Caco-2 (cell line): ENCODE measurements at regions not wholly inside any gene's neighbourhood (a gene's known extent, or its start where the extent isn't known, plus 50 kb on each side); places are given as distances from the start of the nearest gene placed in this dataset.
"Not testable (repeated sequence)": the region's sequence is repeated elsewhere in the genome, so short reads cannot be mapped to it uniquely, and the experiment has no call there.

Experiments used
- BruUV-seq: library from RNA; stranded (reverse); fragments of 400-500 nt; replicated peaks from 2 replicates; lab custom pipeline; 2021; lab: Mats Ljungman, UMichigan
- CTCF ChIA-PET: fragments of 300-600 bp; sonication (Branson Sonifier 250); formaldehyde crosslinking; loops from one replicate; lab custom pipeline; 2022; ENCODE audit warnings: antibody characterized with exemption; lab: Charles Lee
- POLR2A ChIA-PET: fragments of 300-600 bp; sonication (Branson Sonifier 250); formaldehyde crosslinking; loops from one replicate; lab custom pipeline; 2022; ENCODE audit warnings: antibody characterized with exemption; lab: Charles Lee
- DNase-seq, 2 experiments: peaks; one replicate each; pipeline versions ENCODE4 v3.0.0 to v3.0.0-alpha.2; 2020 to 2022
- H3K27me3 ChIP-seq: replicated peaks from 2 replicates; pipeline ENCODE4 v1.6.0; 2011; ENCODE audit warnings: low read length; ENCODE audit not compliant: control insufficient read depth, insufficient read depth
- H3K36me3 ChIP-seq: 2 replicates; pipeline ENCODE4 v1.5.1; 2011; ENCODE audit warnings: low read length; ENCODE audit not compliant: control insufficient read depth, insufficient read depth
- H3K4me1 ChIP-seq: fragments of 250-450 bp; sonication (Bioruptor Pico); 2 replicates; pipeline ENCODE4 v1.5.1; 2020; ENCODE audit warnings: mild to moderate bottlenecking
- H3K4me3 ChIP-seq: 2 replicates; pipeline ENCODE4 v1.5.1; 2011; ENCODE audit warnings: low read depth, mild to moderate bottlenecking, control low read depth, low read length
- H3K9me3 ChIP-seq: fragments of 250-450 bp; sonication (Bioruptor Pico); 2 replicates; pipeline ENCODE4 v1.5.1; 2020; ENCODE audit warnings: mild to moderate bottlenecking, moderate library complexity
- H3K27ac Mint-ChIP-seq: one replicate; pipeline ENCODE4 v1.8.0; 2022; ENCODE audit warnings: mixed read lengths; ENCODE audit not compliant: unreplicated experiment
- H3K27me3 Mint-ChIP-seq: one replicate; pipeline ENCODE4 v1.8.0; 2022; ENCODE audit warnings: mixed read lengths; ENCODE audit not compliant: insufficient read depth, unreplicated experiment
- H3K36me3 Mint-ChIP-seq: one replicate; pipeline ENCODE4 v1.8.0; 2022; ENCODE audit warnings: mild to moderate bottlenecking, mixed read lengths; ENCODE audit not compliant: insufficient read depth, unreplicated experiment
- H3K4me1 Mint-ChIP-seq: one replicate; pipeline ENCODE4 v1.8.0; 2022; ENCODE audit warnings: low read depth, mixed read lengths; ENCODE audit not compliant: unreplicated experiment
- H3K4me3 Mint-ChIP-seq: one replicate; pipeline ENCODE4 v1.8.0; 2022; ENCODE audit warnings: mild to moderate bottlenecking, moderate library complexity, mixed read lengths; ENCODE audit not compliant: unreplicated experiment
- H3K9me3 Mint-ChIP-seq: one replicate; pipeline ENCODE4 v1.8.0; 2022; ENCODE audit warnings: mixed read lengths; ENCODE audit not compliant: unreplicated experiment
- CTCF ChIP-seq, 2 experiments: fragments of 200-600 bp in 1 of 2; IDR thresholded peaks; 1 replicate in 1 of 2; 2 replicates in 1 of 2; pipeline versions ENCODE4 v1.5.1 to v1.8.0; 2011 to 2022; ENCODE audit warnings: antibody characterized with exemption in 1 of 2, control low read depth in 1 of 2, inconsistent platforms in 1 of 2, low read depth in 1 of 2, low read length in 1 of 2, mild to moderate bottlenecking in 1 of 2, moderate library complexity in 1 of 2; ENCODE audit not compliant: insufficient read depth in 1 of 2, severe bottlenecking in 1 of 2, unreplicated experiment in 1 of 2
- intact Hi-C: fragments of 100-400 bp; cut with micrococcal nuclease; formaldehyde crosslinking; loops from one replicate; pipeline ENCODE4 v1.10.0; 2022; ENCODE audit not compliant: unreplicated experiment

GRCh38 chr2:65931056-65931455, 498.7 kb upstream of the SPRED2 start:
- no peaks in the 10 kb centered on the region for H3K9me3 Mint-ChIP-seq
- no peak overlapping the region for H3K27ac Mint-ChIP-seq
- intact Hi-C loops, result no loop called here
- H3K4me1 Mint-ChIP-seq, result no peaks in the 10 kb centered on the region
- BruUV-seq, result no TSS peak
- H3K27me3 ChIP-seq, result peaks cover 1% of the 10 kb centered on the region; the same call in 1 of the 2 replicates
- H3K36me3 Mint-ChIP-seq, result no peaks in the 10 kb centered on the region
- no peaks in the 10 kb centered on the region for H3K9me3 ChIP-seq
- no peaks in the 10 kb centered on the region for H3K4me1 ChIP-seq
- no peak for DNase-seq
- CTCF ChIA-PET, result no interaction called here
- no peak overlapping the region for H3K4me3 Mint-ChIP-seq
- POLR2A ChIA-PET, result no interaction called here
- no peaks in the 10 kb centered on the region for H3K36me3 ChIP-seq
- no peak overlapping the region for H3K4me3 ChIP-seq
- TF ChIP-seq CTCF (IDR thresholded peaks at IDR 0.05; ENCODE audit: insufficient read depth in 1 of 2, low read depth in 1 of 2, low read length in 1 of 2, severe bottlenecking in 1 of 2, unreplicated experiment in 1 of 2), result no peak
- peaks cover 10% of the 10 kb centered on the region for H3K27me3 Mint-ChIP-seq

DNA sequence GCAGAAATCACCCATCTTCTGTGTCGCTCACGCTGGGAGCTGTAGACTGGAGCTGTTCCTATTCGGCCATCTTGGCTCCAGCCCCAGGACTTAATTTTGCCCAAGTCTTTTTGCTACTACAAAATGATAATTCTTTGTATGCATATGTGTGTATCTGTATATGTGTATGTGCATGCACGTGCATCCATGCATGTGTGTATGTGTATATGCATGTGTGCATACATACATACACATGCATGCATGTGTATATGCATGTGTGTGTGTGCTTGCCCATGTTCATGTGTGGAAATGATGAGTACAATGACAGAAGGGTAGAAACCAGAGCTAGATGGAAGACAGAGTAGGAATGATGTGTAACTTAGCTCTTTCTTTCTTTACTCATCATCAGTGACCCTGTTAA, 497.9 kb upstream of the SPRED2 start:
- H3K36me3 ChIP-seq, result no peaks in the 10 kb centered on the region
- Mint-ChIP-seq H3K4me1 (no peaks in the 10 kb centered on the region), H3K9me3 (no peaks in the 10 kb centered on the region), H3K36me3 (no peaks in the 10 kb centered on the region), H3K27ac (no peak overlapping the region), H3K27me3 (peaks cover 10% of the 10 kb centered on the region), H3K4me3 (no peak overlapping the region)
- TF ChIP-seq CTCF (IDR thresholded peaks at IDR 0.05; ENCODE audit: insufficient read depth in 1 of 2, low read depth in 1 of 2, low read length in 1 of 2, severe bottlenecking in 1 of 2, unreplicated experiment in 1 of 2), result no peak
- DNase-seq, result no peak
- H3K4me1 ChIP-seq, result no peaks in the 10 kb centered on the region
- no peak overlapping the region for H3K4me3 ChIP-seq
- POLR2A ChIA-PET, result no interaction called here
- H3K27me3 ChIP-seq, result peaks cover 1% of the 10 kb centered on the region; the same call in 1 of the 2 replicates
- no TSS peak for BruUV-seq
- no peaks in the 10 kb centered on the region for H3K9me3 ChIP-seq
- intact Hi-C loops, result no loop called here
- CTCF ChIA-PET, result no interaction called here

GRCh38 chr2:65929664-65930063, 497.3 kb upstream of the SPRED2 start:
- H3K4me1 ChIP-seq, H3K9me3 Mint-ChIP-seq, H3K4me3 Mint-ChIP-seq, H3K9me3 ChIP-seq, H3K27ac Mint-ChIP-seq, intact Hi-C loops, BruUV-seq, H3K4me1 Mint-ChIP-seq, POLR2A ChIA-PET, CTCF ChIA-PET, H3K4me3 ChIP-seq, H3K27me3 Mint-ChIP-seq, DNase-seq, H3K36me3 ChIP-seq, H3K36me3 Mint-ChIP-seq, H3K27me3 ChIP-seq: not testable (repeated sequence)

DNA sequence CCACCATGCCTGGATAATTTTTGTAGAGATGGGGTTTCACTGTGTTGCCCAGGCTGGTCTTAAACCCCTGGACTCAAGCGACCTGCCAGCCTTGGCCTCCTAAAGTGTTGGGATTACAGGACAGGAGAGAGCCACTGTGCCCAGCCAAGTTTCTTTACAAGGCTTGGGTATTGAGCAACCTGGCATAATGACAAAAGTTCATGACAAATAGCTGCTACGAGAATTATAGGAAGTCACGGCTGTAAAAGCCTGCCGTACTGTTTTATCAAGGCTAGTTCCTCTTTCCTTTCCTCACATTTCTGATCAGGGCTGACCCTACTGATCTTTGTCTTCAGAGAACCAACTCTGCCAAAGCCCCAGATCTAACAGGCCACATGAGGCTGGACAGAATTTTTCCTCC, 490.4 kb upstream of the SPRED2 start:
- Mint-ChIP-seq H3K4me1 (no peaks in the 10 kb centered on the region), H3K27ac (no peak overlapping the region), H3K27me3 (peaks cover 16% of the 10 kb centered on the region), H3K4me3 (no peak overlapping the region), H3K9me3 (no peaks in the 10 kb centered on the region), H3K36me3 (no peaks in the 10 kb centered on the region)
- no peaks in the 10 kb centered on the region for H3K36me3 ChIP-seq
- no TSS peak for BruUV-seq
- H3K27me3 ChIP-seq, result no peaks in the 10 kb centered on the region
- CTCF ChIA-PET, result no interaction called here
- intact Hi-C loops, result no loop called here
- POLR2A ChIA-PET, result no interaction called here
- H3K4me3 ChIP-seq, result no peak overlapping the region
- no peak for TF ChIP-seq CTCF (IDR thresholded peaks at IDR 0.05; ENCODE audit: insufficient read depth in 1 of 2, low read depth in 1 of 2, low read length in 1 of 2, severe bottlenecking in 1 of 2, unreplicated experiment in 1 of 2)
- no peaks in the 10 kb centered on the region for H3K9me3 ChIP-seq
- DNase-seq, result no peak
- H3K4me1 ChIP-seq, result no peaks in the 10 kb centered on the region
